ENCODE measurements at regions not wholly inside any gene's neighbourhood (a gene's known extent, or its start where the extent isn't known, plus 50 kb on each side); places are given as distances from the start of the nearest gene placed in this dataset.

- no peaks in the 10 kb centered on the region for H3K27me3 ChIP-seq (ENCODE audit: control insufficient read depth, insufficient read depth, low read length)
These were observed 73.7 kb upstream of the TNFRSF21 start for GRCh38 chr6:47383360-47383759.

GRCh38 chr6:47391675-47392074, 82.0 kb upstream of the TNFRSF21 start:
- Histone ChIP-seq H3K27ac (ENCODE audit: low read depth, low read length) (no peak overlapping the region), H3K9ac (ENCODE audit: low read length) (no peak overlapping the region), H3K4me1 (ENCODE audit: control insufficient read depth, insufficient read depth, low read length) (no peaks in the 10 kb centered on the region), H3K27me3 (ENCODE audit: control insufficient read depth, insufficient read depth, low read length) (no peaks in the 10 kb centered on the region), H3K36me3 (ENCODE audit: control insufficient read depth, insufficient read depth, low read length) (no peaks in the 10 kb centered on the region), H3K4me3 (ENCODE audit: low read length) (no peak overlapping the region)

More at GRCh38 chr6:47383360-47383759, 73.7 kb upstream of the TNFRSF21 start:
- H3K4me3 ChIP-seq (ENCODE audit: low read length), result no peak overlapping the region
- no peak overlapping the region for H3K9ac ChIP-seq (ENCODE audit: low read length)
- H3K4me1 ChIP-seq (ENCODE audit: control insufficient read depth, insufficient read depth, low read length), result no peaks in the 10 kb centered on the region
- no peak overlapping the region for H3K27ac ChIP-seq (ENCODE audit: low read depth, low read length)
- H3K36me3 ChIP-seq (ENCODE audit: control insufficient read depth, insufficient read depth, low read length), result no peaks in the 10 kb centered on the region

- H3K27ac ChIP-seq (ENCODE audit: low read depth, low read length), result no peak overlapping the region
- no peaks in the 10 kb centered on the region for H3K36me3 ChIP-seq (ENCODE audit: control insufficient read depth, insufficient read depth, low read length)
- no peak overlapping the region for H3K9ac ChIP-seq (ENCODE audit: low read length)
- no peak overlapping the region for H3K4me3 ChIP-seq (ENCODE audit: low read length)
- no peaks in the 10 kb centered on the region for H3K27me3 ChIP-seq (ENCODE audit: control insufficient read depth, insufficient read depth, low read length)
- H3K4me1 ChIP-seq (ENCODE audit: control insufficient read depth, insufficient read depth, low read length), result no peaks in the 10 kb centered on the region
These were observed 82.5 kb upstream of the TNFRSF21 start for GRCh38 chr6:47392251-47392650.

GRCh38 chr6:47396401-47397069, 81.1 kb upstream of the CD2AP start:
- Histone ChIP-seq H3K27me3 (ENCODE audit: control insufficient read depth, insufficient read depth, low read length) (no peaks in the 10 kb centered on the region), H3K9ac (ENCODE audit: low read length) (no peak overlapping the region), H3K36me3 (ENCODE audit: control insufficient read depth, insufficient read depth, low read length) (no peaks in the 10 kb centered on the region), H3K27ac (ENCODE audit: low read depth, low read length) (no peak overlapping the region), H3K4me1 (ENCODE audit: control insufficient read depth, insufficient read depth, low read length) (no peaks in the 10 kb centered on the region), H3K4me3 (ENCODE audit: low read length) (no peak overlapping the region)

GRCh38 chr6:47400581-47400980, 77.0 kb upstream of the CD2AP start:
- H3K27me3 ChIP-seq (ENCODE audit: control insufficient read depth, insufficient read depth, low read length), result no peaks in the 10 kb centered on the region
- no peak overlapping the region for H3K27ac ChIP-seq (ENCODE audit: low read depth, low read length)
- no peaks in the 10 kb centered on the region for H3K4me1 ChIP-seq (ENCODE audit: control insufficient read depth, insufficient read depth, low read length)
- H3K36me3 ChIP-seq (ENCODE audit: control insufficient read depth, insufficient read depth, low read length), result no peaks in the 10 kb centered on the region
- H3K9ac ChIP-seq (ENCODE audit: low read length), result no peak overlapping the region
- H3K4me3 ChIP-seq (ENCODE audit: low read length), result no peak overlapping the region

- Histone ChIP-seq H3K9ac (ENCODE audit: low read length) (no peak overlapping the region), H3K4me3 (ENCODE audit: low read length) (no peak overlapping the region), H3K4me1 (ENCODE audit: control insufficient read depth, insufficient read depth, low read length) (no peaks in the 10 kb centered on the region), H3K36me3 (ENCODE audit: control insufficient read depth, insufficient read depth, low read length) (no peaks in the 10 kb centered on the region), H3K27ac (ENCODE audit: low read depth, low read length) (no peak overlapping the region), H3K27me3 (ENCODE audit: control insufficient read depth, insufficient read depth, low read length) (no peaks in the 10 kb centered on the region)
These were observed 75.5 kb upstream of the CD2AP start for GRCh38 chr6:47402081-47402480.

GRCh38 chr6:47403056-47403455, 74.5 kb upstream of the CD2AP start:
- no peak overlapping the region for H3K27ac ChIP-seq (ENCODE audit: low read depth, low read length)
- H3K4me3 ChIP-seq (ENCODE audit: low read length), result no peak overlapping the region
- H3K36me3 ChIP-seq (ENCODE audit: control insufficient read depth, insufficient read depth, low read length), result no peaks in the 10 kb centered on the region
- no peaks in the 10 kb centered on the region for H3K4me1 ChIP-seq (ENCODE audit: control insufficient read depth, insufficient read depth, low read length)
- no peaks in the 10 kb centered on the region for H3K27me3 ChIP-seq (ENCODE audit: control insufficient read depth, insufficient read depth, low read length)
- no peak overlapping the region for H3K9ac ChIP-seq (ENCODE audit: low read length)

- no peaks in the 10 kb centered on the region for H3K27me3 ChIP-seq (ENCODE audit: control insufficient read depth, insufficient read depth, low read length)
These were observed 73.8 kb upstream of the CD2AP start for GRCh38 chr6:47403801-47404200.

GRCh38 chr6:47404435-47404834, 73.2 kb upstream of the CD2AP start:
- H3K4me1 ChIP-seq (ENCODE audit: control insufficient read depth, insufficient read depth, low read length), result no peaks in the 10 kb centered on the region
- no peak overlapping the region for H3K27ac ChIP-seq (ENCODE audit: low read depth, low read length)
- no peak overlapping the region for H3K9ac ChIP-seq (ENCODE audit: low read length)
- H3K4me3 ChIP-seq (ENCODE audit: low read length), result no peak overlapping the region
- no peaks in the 10 kb centered on the region for H3K36me3 ChIP-seq (ENCODE audit: control insufficient read depth, insufficient read depth, low read length)
- H3K27me3 ChIP-seq (ENCODE audit: control insufficient read depth, insufficient read depth, low read length), result no peaks in the 10 kb centered on the region

More at GRCh38 chr6:47403801-47404200, 73.8 kb upstream of the CD2AP start:
- Histone ChIP-seq H3K4me1 (ENCODE audit: control insufficient read depth, insufficient read depth, low read length) (no peaks in the 10 kb centered on the region), H3K4me3 (ENCODE audit: low read length) (no peak overlapping the region), H3K27ac (ENCODE audit: low read depth, low read length) (no peak overlapping the region), H3K36me3 (ENCODE audit: control insufficient read depth, insufficient read depth, low read length) (no peaks in the 10 kb centered on the region), H3K9ac (ENCODE audit: low read length) (no peak overlapping the region)

GRCh38 chr6:47405273-47405672, 72.3 kb upstream of the CD2AP start:
- no peak overlapping the region for H3K9ac ChIP-seq (ENCODE audit: low read length)
- H3K4me1 ChIP-seq (ENCODE audit: control insufficient read depth, insufficient read depth, low read length), result no peaks in the 10 kb centered on the region
- no peak overlapping the region for H3K4me3 ChIP-seq (ENCODE audit: low read length)
- H3K27me3 ChIP-seq (ENCODE audit: control insufficient read depth, insufficient read depth, low read length), result no peaks in the 10 kb centered on the region
- no peaks in the 10 kb centered on the region for H3K36me3 ChIP-seq (ENCODE audit: control insufficient read depth, insufficient read depth, low read length)
- no peak overlapping the region for H3K27ac ChIP-seq (ENCODE audit: low read depth, low read length)

GRCh38 chr6:47407300-47408281, 70.0 kb upstream of the CD2AP start:
- H3K27ac ChIP-seq (ENCODE audit: low read depth, low read length), result no peak overlapping the region

GRCh38 chr6:47413752-47414422, 63.7 kb upstream of the CD2AP start:
- peak overlapping the region; percentile 48 for H3K4me3 ChIP-seq (ENCODE audit: low read length)

More at GRCh38 chr6:47407300-47408281, 70.0 kb upstream of the CD2AP start:
- Histone ChIP-seq H3K27me3 (ENCODE audit: control insufficient read depth, insufficient read depth, low read length) (no peaks in the 10 kb centered on the region), H3K9ac (ENCODE audit: low read length) (no peak overlapping the region), H3K4me3 (ENCODE audit: low read length) (no peak overlapping the region), H3K4me1 (ENCODE audit: control insufficient read depth, insufficient read depth, low read length) (no peaks in the 10 kb centered on the region), H3K36me3 (ENCODE audit: control insufficient read depth, insufficient read depth, low read length) (no peaks in the 10 kb centered on the region)

More at GRCh38 chr6:47413752-47414422, 63.7 kb upstream of the CD2AP start:
- H3K27ac ChIP-seq (ENCODE audit: low read depth, low read length), result no peak overlapping the region
- no peaks in the 10 kb centered on the region for H3K36me3 ChIP-seq (ENCODE audit: control insufficient read depth, insufficient read depth, low read length)
- H3K9ac ChIP-seq (ENCODE audit: low read length), result no peak overlapping the region
- H3K27me3 ChIP-seq (ENCODE audit: control insufficient read depth, insufficient read depth, low read length), result no peaks in the 10 kb centered on the region
- peaks cover 3% of the 10 kb centered on the region for H3K4me1 ChIP-seq (ENCODE audit: control insufficient read depth, insufficient read depth, low read length)

All from rectal smooth muscle tissue (tissue), 1 donor.